Activated T-cell treated with anti-CD3 and anti-CD28 coated beads, Interleukin-2, amount 50 U/mL, for 72 hours (primary cell): ENCODE measurements at regions not wholly inside any gene's neighbourhood (a gene's known extent, or its start where the extent isn't known, plus 50 kb on each side); places are given as distances from the start of the nearest gene placed in this dataset.
"Not testable (repeated sequence)": the region's sequence is repeated elsewhere in the genome, so short reads cannot be mapped to it uniquely, and the experiment has no call there.

Source experiments
- ATAC-seq, 2 donors: fragments of 150-1000 bp; cut with Tn5 transposase; replicated peaks in 1 of 2; 2 replicates each; pipeline ENCODE4 v1.10.0; 2021; ENCODE audit warnings: moderate library complexity in 2 of 2, mild to moderate bottlenecking in 1 of 2
- DNase-seq, 2 donors: peaks; one replicate each; pipeline ENCODE4 v3.0.0; 2021 to 2022; ENCODE audit warnings: mixed read lengths in 1 of 2
- H3K27ac Mint-ChIP-seq: one replicate; pipeline ENCODE4 v1.8.0; 2022; ENCODE audit warnings: mild to moderate bottlenecking, moderate library complexity, mixed read lengths
- H3K27me3 Mint-ChIP-seq: one replicate; pipeline ENCODE4 v1.8.0; 2022; ENCODE audit warnings: low read depth, mixed read lengths
- H3K36me3 Mint-ChIP-seq, 2 donors: one replicate each; pipeline ENCODE4 v1.8.0; 2022; ENCODE audit warnings: mixed read lengths in 2 of 2, mild to moderate bottlenecking in 1 of 2; ENCODE audit not compliant: insufficient read depth in 2 of 2
- H3K4me1 Mint-ChIP-seq: one replicate; pipeline ENCODE4 v1.8.0; 2022; ENCODE audit warnings: low read depth, mixed read lengths
- H3K4me3 Mint-ChIP-seq, 2 donors: one replicate each; pipeline ENCODE4 v1.8.0; 2022; ENCODE audit warnings: mild to moderate bottlenecking in 2 of 2, mixed read lengths in 2 of 2, moderate library complexity in 2 of 2
- H3K9me3 Mint-ChIP-seq, 2 donors: one replicate each; pipeline ENCODE4 v1.8.0; 2022; ENCODE audit warnings: mixed read lengths in 2 of 2

- DNase-seq (no peak), ATAC-seq (no peak)
- H3K4me1 Mint-ChIP-seq = no peaks in the 10 kb centered on the region
- peaks cover 0 to 3% of the 10 kb centered on the region in 2 donors for H3K9me3 Mint-ChIP-seq
- H3K4me3 Mint-ChIP-seq = no peak overlapping the region
- no peaks in the 10 kb centered on the region for H3K36me3 Mint-ChIP-seq
- H3K27ac Mint-ChIP-seq = no peak overlapping the region
- H3K27me3 Mint-ChIP-seq = peaks cover 6% of the 10 kb centered on the region
Measured at GRCh38 chr10:117818721-117819120, 228.0 kb downstream of the RAB11FIP2 start.

- peaks cover 0 to 3% of the 10 kb centered on the region in 2 donors for H3K9me3 Mint-ChIP-seq
- ATAC-seq (no peak), DNase-seq (no peak)
Measured at GRCh38 chr10:117819304-117819703, 227.4 kb downstream of the RAB11FIP2 start.

GRCh38 chr10:117823980-117824379, 222.8 kb downstream of the RAB11FIP2 start:
- no peaks in the 10 kb centered on the region for H3K36me3 Mint-ChIP-seq
- no peak overlapping the region for H3K4me3 Mint-ChIP-seq
- DNase-seq (no peak), ATAC-seq (no peak)
- H3K27ac Mint-ChIP-seq = no peak overlapping the region
- peaks cover 2% of the 10 kb centered on the region for H3K4me1 Mint-ChIP-seq
- H3K27me3 Mint-ChIP-seq = peaks cover 6% of the 10 kb centered on the region
- no peaks in the 10 kb centered on the region for H3K9me3 Mint-ChIP-seq

More at GRCh38 chr10:117819304-117819703, 227.4 kb downstream of the RAB11FIP2 start:
- Mint-ChIP-seq H3K27ac (no peak overlapping the region), H3K4me3 (no peak overlapping the region), H3K27me3 (peaks cover 6% of the 10 kb centered on the region), H3K36me3 (no peaks in the 10 kb centered on the region), H3K4me1 (no peaks in the 10 kb centered on the region)

- H3K4me1 Mint-ChIP-seq = peaks cover 17% of the 10 kb centered on the region
- DNase-seq = no peak
- no peaks in the 10 kb centered on the region for H3K36me3 Mint-ChIP-seq
- peaks cover 0 to 2% of the 10 kb centered on the region in 2 donors for H3K9me3 Mint-ChIP-seq
- H3K27ac Mint-ChIP-seq = peak overlapping the region; percentile 94
- no peak for ATAC-seq
- peak overlapping the region; percentile 66 to 76 for H3K4me3 Mint-ChIP-seq
- no peaks in the 10 kb centered on the region for H3K27me3 Mint-ChIP-seq
Measured at GRCh38 chr10:117830205-117830604, 216.5 kb downstream of the RAB11FIP2 start.

- no peaks in the 10 kb centered on the region for H3K27me3 Mint-ChIP-seq
- DNase-seq = peak in 1 of 2 donors; percentile 8
- no peaks in the 10 kb centered on the region for H3K36me3 Mint-ChIP-seq
- H3K4me3 Mint-ChIP-seq = peak overlapping the region; percentile 66 to 76
- H3K4me1 Mint-ChIP-seq = peaks cover 17% of the 10 kb centered on the region
- peaks cover 0 to 2% of the 10 kb centered on the region in 2 donors for H3K9me3 Mint-ChIP-seq
- peak overlapping the region; percentile 94 for H3K27ac Mint-ChIP-seq
- ATAC-seq = peak; percentile 58 to 65
Measured at GRCh38 chr10:117830787-117831212, 215.9 kb downstream of the RAB11FIP2 start.

- not testable (repeated sequence) for H3K27ac Mint-ChIP-seq, H3K36me3 Mint-ChIP-seq, H3K27me3 Mint-ChIP-seq, H3K4me1 Mint-ChIP-seq, ATAC-seq, H3K9me3 Mint-ChIP-seq, DNase-seq
- H3K4me3 Mint-ChIP-seq = peak overlapping the region; percentile 22 to 56
Measured at GRCh38 chr10:117838500-117839498, 207.9 kb downstream of the RAB11FIP2 start.

GRCh38 chr10:117856426-117856825, 190.3 kb downstream of the RAB11FIP2 start:
- not testable (repeated sequence) for H3K4me3 Mint-ChIP-seq, H3K9me3 Mint-ChIP-seq, H3K36me3 Mint-ChIP-seq, ATAC-seq, H3K4me1 Mint-ChIP-seq, DNase-seq, H3K27ac Mint-ChIP-seq
- peaks cover 25% of the 10 kb centered on the region for H3K27me3 Mint-ChIP-seq

- DNase-seq = no peak
- Mint-ChIP-seq H3K36me3 (no peaks in the 10 kb centered on the region), H3K27me3 (peaks cover 24% of the 10 kb centered on the region), H3K9me3 (no peaks in the 10 kb centered on the region), H3K4me1 (no peaks in the 10 kb centered on the region), H3K4me3 (no peak overlapping the region), H3K27ac (no peak overlapping the region)
- no peak for ATAC-seq
Measured at GRCh38 chr10:117860135-117860534, 186.6 kb downstream of the RAB11FIP2 start.

- H3K4me1 Mint-ChIP-seq = no peaks in the 10 kb centered on the region
- H3K27me3 Mint-ChIP-seq = peaks cover 24% of the 10 kb centered on the region
Measured at GRCh38 chr10:117860823-117861222, 185.9 kb downstream of the RAB11FIP2 start.

GRCh38 chr10:117861329-117861728, 185.4 kb downstream of the RAB11FIP2 start:
- no peaks in the 10 kb centered on the region for H3K4me1 Mint-ChIP-seq

More at GRCh38 chr10:117860823-117861222, 185.9 kb downstream of the RAB11FIP2 start:
- no peak for DNase-seq
- no peaks in the 10 kb centered on the region for H3K9me3 Mint-ChIP-seq
- no peak overlapping the region for H3K27ac Mint-ChIP-seq
- no peak overlapping the region for H3K4me3 Mint-ChIP-seq
- no peak for ATAC-seq
- no peaks in the 10 kb centered on the region for H3K36me3 Mint-ChIP-seq

GRCh38 chr10:117863771-117864170, 183.0 kb downstream of the RAB11FIP2 start:
- DNase-seq (no peak), ATAC-seq (no peak)
- Mint-ChIP-seq H3K27ac (no peak overlapping the region), H3K4me3 (no peak overlapping the region), H3K4me1 (no peaks in the 10 kb centered on the region), H3K36me3 (no peaks in the 10 kb centered on the region), H3K27me3 (peaks cover 8% of the 10 kb centered on the region), H3K9me3 (no peaks in the 10 kb centered on the region)

More at GRCh38 chr10:117861329-117861728, 185.4 kb downstream of the RAB11FIP2 start:
- no peak for DNase-seq
- Mint-ChIP-seq H3K27ac (no peak overlapping the region), H3K4me3 (no peak overlapping the region), H3K9me3 (no peaks in the 10 kb centered on the region), H3K36me3 (no peaks in the 10 kb centered on the region), H3K27me3 (peaks cover 24% of the 10 kb centered on the region)
- no peak for ATAC-seq

GRCh38 chr10:117865945-117866344, 180.8 kb downstream of the RAB11FIP2 start:
- Mint-ChIP-seq H3K4me1 (no peaks in the 10 kb centered on the region), H3K36me3 (no peaks in the 10 kb centered on the region), H3K27ac (no peak overlapping the region), H3K4me3 (no peak overlapping the region), H3K9me3 (no peaks in the 10 kb centered on the region), H3K27me3 (peaks cover 7% of the 10 kb centered on the region)
- DNase-seq = no peak
- ATAC-seq = no peak

GRCh38 chr10:117868151-117868550, 178.6 kb downstream of the RAB11FIP2 start:
- no peak overlapping the region for H3K27ac Mint-ChIP-seq
- H3K36me3 Mint-ChIP-seq = no peaks in the 10 kb centered on the region
- H3K4me1 Mint-ChIP-seq = no peaks in the 10 kb centered on the region
- ATAC-seq (no peak), DNase-seq (no peak)
- H3K9me3 Mint-ChIP-seq = no peaks in the 10 kb centered on the region
- no peak overlapping the region for H3K4me3 Mint-ChIP-seq
- H3K27me3 Mint-ChIP-seq = peaks cover 7% of the 10 kb centered on the region
